Endothelial cell of umbilical vein (primary cell): ENCODE measurements at regions not wholly inside any gene's neighbourhood (a gene's known extent, or its start where the extent isn't known, plus 50 kb on each side); places are given as distances from the start of the nearest gene placed in this dataset.

Source experiments
- EZH2 ChIP-seq: IDR thresholded peaks from 2 replicates; pipeline ENCODE4 v1.6.1; 2012; ENCODE audit warnings: borderline replicate concordance, low read depth, mild to moderate bottlenecking, moderate library complexity, low read length, inconsistent platforms; ENCODE audit not compliant: severe bottlenecking
- GATA2 ChIP-seq: IDR thresholded peaks from 2 replicates; pipeline ENCODE4 v1.7.0; 2011; ENCODE audit warnings: low read depth, mild to moderate bottlenecking, moderate library complexity, mixed read lengths, low read length; ENCODE audit not compliant: insufficient read length, insufficient read depth
- JUN ChIP-seq: IDR thresholded peaks from 2 replicates; pipeline ENCODE4 v1.6.1; 2011; ENCODE audit warnings: borderline replicate concordance, low read depth; ENCODE audit not compliant: insufficient read length, insufficient read depth
- MYC ChIP-seq: IDR thresholded peaks from one replicate; pipeline ENCODE4 v1.6.1; 2011; ENCODE audit warnings: mild to moderate bottlenecking, low read depth, low read length
- POLR2A ChIP-seq: IDR thresholded peaks from 2 replicates; pipeline ENCODE4 v1.6.1; 2012; ENCODE audit warnings: low read depth, mild to moderate bottlenecking, control low read depth, low read length
- POLR2AphosphoS5 ChIP-seq: IDR thresholded peaks from 2 replicates; pipeline ENCODE4 v1.6.1; 2012; ENCODE audit warnings: low read depth, mild to moderate bottlenecking, control low read depth, low read length, moderate library complexity; ENCODE audit not compliant: insufficient read depth
- TF ChIP-seq, protein P1 (sequence below), 2 donors: IDR thresholded peaks; 1 replicate in 1 of 2; 2 replicates in 1 of 2; pipeline ENCODE4 v1.5.1; 2011; ENCODE audit warnings: low read length in 2 of 2, mild to moderate bottlenecking in 2 of 2, moderate library complexity in 2 of 2, control low read depth in 1 of 2, inconsistent platforms in 1 of 2, low read depth in 1 of 2; ENCODE audit not compliant: insufficient read depth in 1 of 2; ENCODE audit errors: extremely low read depth in 1 of 2
- TF ChIP-seq, protein P2 (sequence below): IDR thresholded peaks from 2 replicates; pipeline ENCODE4 v1.6.1; 2011; ENCODE audit not compliant: insufficient read depth, insufficient read length

DNA sequence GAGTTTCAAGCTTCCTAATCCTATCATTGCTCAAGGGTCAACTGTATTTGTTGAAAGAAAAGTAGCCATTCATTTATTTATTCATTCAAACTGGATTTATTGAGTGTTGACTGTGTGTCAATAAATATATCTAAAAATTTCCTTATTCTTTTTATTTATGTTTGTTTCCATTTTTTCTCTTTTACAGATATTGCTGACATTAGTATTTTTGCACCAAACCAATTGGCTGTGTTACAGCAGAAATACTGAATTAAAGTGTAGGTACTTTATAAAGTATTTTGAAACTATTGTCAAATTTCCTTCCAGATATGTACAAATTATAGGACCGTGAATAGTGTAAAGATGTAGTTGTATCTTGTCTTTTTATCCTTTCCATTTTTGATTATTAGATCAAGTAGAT lies 692.0 kb upstream of the SLC10A2 start:
- TF ChIP-seq POLR2A (no peak), POLR2AphosphoS5 (no peak), EZH2 (no peak), MYC (no peak), JUN (no peak), GATA2 (no peak)
- TF ChIP-seq, protein P1, sequence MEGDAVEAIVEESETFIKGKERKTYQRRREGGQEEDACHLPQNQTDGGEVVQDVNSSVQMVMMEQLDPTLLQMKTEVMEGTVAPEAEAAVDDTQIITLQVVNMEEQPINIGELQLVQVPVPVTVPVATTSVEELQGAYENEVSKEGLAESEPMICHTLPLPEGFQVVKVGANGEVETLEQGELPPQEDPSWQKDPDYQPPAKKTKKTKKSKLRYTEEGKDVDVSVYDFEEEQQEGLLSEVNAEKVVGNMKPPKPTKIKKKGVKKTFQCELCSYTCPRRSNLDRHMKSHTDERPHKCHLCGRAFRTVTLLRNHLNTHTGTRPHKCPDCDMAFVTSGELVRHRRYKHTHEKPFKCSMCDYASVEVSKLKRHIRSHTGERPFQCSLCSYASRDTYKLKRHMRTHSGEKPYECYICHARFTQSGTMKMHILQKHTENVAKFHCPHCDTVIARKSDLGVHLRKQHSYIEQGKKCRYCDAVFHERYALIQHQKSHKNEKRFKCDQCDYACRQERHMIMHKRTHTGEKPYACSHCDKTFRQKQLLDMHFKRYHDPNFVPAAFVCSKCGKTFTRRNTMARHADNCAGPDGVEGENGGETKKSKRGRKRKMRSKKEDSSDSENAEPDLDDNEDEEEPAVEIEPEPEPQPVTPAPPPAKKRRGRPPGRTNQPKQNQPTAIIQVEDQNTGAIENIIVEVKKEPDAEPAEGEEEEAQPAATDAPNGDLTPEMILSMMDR (IDR thresholded peaks at IDR 0.05; ENCODE audit: extremely low read depth in 1 of 2, insufficient read depth in 1 of 2, low read depth in 1 of 2, low read length in 2 of 2), result no peak
- TF ChIP-seq, protein P2, sequence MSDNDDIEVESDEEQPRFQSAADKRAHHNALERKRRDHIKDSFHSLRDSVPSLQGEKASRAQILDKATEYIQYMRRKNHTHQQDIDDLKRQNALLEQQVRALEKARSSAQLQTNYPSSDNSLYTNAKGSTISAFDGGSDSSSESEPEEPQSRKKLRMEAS, result no peak
